NCI-H2107 (cell line): ENCODE measurements at regions not wholly inside any gene's neighbourhood (a gene's known extent, or its start where the extent isn't known, plus 50 kb on each side); places are given as distances from the start of the nearest gene placed in this dataset.
A peak's percentile ranks its signal among the peaks of the same experiment; 100 is the strongest.
"Not testable (repeated sequence)": the region's sequence is repeated elsewhere in the genome, so short reads cannot be mapped to it uniquely, and the experiment has no call there.

Experiments used
- DNase-seq: peaks from one replicate; lab custom pipeline; 2025; lab: John Stamatoyannopoulos, UW

GRCh38 chr4:85018983-85019382, 52.5 kb upstream of the WDFY3 start:
- DNase-seq, result no peak

- DNase-seq, result no peak
These were observed 52.9 kb upstream of the WDFY3 start for GRCh38 chr4:85019411-85019810.

DNA sequence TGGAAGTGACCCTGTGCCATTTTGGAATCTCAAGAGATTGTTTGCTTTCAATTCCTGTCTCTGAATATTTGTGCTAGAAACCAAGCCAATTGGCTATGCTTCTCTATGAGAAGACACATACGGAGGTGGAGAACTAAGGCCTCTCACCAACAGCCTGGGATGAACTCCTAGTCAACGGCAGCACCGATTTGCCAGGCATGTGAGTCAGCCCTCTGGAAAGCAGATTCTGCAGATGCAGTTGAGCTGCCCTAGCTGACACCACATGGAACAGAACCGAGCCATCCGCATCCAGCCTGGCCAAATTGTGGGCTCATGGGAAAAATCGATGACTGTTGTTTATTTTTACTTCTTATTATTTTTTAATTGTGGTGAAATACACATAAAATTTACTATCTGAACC, 58.2 kb upstream of the WDFY3 start:
- no peak for DNase-seq

GRCh38 chr4:85028910-85029309, 62.4 kb upstream of the WDFY3 start:
- DNase-seq, result no peak

DNA sequence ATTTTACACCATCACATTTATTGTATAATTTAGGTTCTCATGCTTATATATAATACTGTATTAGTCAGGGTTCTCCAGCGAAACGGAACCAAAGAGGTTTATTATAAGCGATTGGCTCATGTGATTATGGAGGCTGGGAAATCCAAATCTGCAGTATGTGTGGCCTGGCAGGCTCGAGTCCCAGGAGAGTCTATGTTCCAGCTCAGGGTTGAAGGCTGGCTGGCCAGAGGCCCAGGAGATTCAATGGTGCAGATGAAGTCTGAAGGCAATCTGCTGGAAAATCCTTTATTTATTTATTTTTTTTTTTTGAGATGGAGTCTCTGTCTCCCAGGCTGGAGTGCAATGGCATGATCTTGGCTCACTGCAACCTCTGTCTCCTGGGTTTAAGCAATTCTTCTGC, 63.0 kb upstream of the WDFY3 start:
- no peak for DNase-seq

- DNase-seq, result no peak
These were observed 63.7 kb upstream of the WDFY3 start for GRCh38 chr4:85030156-85030555.

GRCh38 chr4:85033838-85034237, 67.3 kb upstream of the WDFY3 start:
- DNase-seq, result not testable (repeated sequence)

DNA sequence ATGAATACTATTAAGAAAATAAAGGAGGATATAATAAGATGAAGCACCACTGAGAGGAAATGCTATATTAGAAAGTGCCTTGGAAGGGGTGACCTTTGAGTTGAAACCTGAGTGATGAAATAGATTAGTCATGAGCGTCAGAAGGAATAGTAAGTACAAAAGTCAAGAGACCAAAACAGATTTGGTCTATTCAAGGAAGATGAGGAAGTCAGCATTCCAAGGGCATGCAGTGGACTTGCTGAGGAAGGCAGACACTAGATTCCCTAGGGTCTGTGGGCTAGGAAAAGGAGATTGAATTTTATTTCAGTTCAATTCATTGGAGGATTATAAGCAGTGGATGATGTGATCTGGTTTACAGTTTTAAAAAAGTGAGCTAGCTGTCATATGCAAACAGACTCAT, 73.0 kb upstream of the WDFY3 start:
- no peak for DNase-seq

- not testable (repeated sequence) for DNase-seq
These were observed 77.5 kb upstream of the WDFY3 start for GRCh38 chr4:85043812-85044496.

- DNase-seq, result no peak
These were observed 84.2 kb upstream of the WDFY3 start for GRCh38 chr4:85050736-85051135.

GRCh38 chr4:85051526-85051925, 85.0 kb upstream of the WDFY3 start:
- no peak for DNase-seq

GRCh38 chr4:85054925-85055324, 88.4 kb upstream of the WDFY3 start:
- not testable (repeated sequence) for DNase-seq

GRCh38 chr4:85058551-85058950, 92.1 kb upstream of the WDFY3 start:
- DNase-seq, result no peak

DNA sequence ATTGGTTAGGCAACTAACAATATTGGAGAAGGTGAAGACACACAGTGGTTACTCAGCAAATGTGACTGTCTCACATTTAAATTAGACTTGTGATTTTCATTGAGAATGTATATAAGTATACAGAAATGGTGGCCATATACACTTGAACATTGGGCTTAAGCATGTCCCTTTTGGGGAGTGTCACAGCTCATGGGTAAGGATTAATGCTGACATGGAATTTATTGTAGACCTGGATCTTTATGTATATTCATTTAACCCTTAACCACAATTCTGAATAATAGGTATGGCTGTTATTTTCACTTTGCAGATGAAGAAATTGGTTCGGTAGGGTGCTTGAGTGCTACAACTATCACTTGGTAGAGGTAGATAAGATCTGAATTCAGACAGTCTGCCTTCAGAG, 95.5 kb upstream of the WDFY3 start:
- DNase-seq, result no peak

DNA sequence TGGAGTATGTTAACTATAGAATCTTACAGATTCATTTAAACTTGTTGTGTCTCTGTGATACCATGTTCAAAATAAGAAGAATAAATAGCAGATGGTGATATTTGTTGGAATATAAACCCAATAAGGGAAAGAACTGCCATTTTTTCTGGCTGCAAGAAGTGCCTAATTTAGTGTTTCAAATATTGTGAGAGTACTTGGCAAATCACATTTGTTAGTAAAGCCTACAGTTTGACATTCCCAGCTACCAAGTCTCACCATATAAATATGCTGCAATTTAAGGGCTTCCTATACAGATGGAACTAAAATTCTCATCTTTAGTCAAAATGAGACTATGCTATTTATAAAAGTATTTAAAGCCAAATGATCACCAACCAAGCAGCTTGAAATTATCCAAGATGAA, 96.0 kb upstream of the WDFY3 start:
- DNase-seq, result no peak

DNA sequence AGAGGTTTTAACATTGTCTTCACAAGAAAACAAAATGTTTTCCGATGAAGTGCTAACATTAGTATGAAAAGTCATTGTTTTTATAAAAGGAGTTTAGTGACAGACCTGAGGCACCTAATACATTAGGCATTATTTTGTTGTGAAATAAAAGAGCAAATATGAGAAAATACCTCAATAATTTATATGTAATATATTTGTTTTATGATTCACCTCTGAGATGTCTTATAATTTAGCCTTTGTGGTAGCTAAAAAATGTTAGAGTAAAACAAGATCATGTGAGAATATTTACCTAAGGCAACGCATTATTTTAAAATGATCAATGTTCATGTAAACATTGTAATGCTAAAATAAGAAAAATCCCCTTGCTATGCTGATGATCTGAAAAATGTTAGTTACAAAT, 100.9 kb upstream of the WDFY3 start:
- no peak for DNase-seq

- DNase-seq, result no peak
These were observed 111.5 kb upstream of the WDFY3 start for GRCh38 chr4:85078016-85078415.

GRCh38 chr4:85081196-85081595, 114.7 kb upstream of the WDFY3 start:
- no peak for DNase-seq

DNA sequence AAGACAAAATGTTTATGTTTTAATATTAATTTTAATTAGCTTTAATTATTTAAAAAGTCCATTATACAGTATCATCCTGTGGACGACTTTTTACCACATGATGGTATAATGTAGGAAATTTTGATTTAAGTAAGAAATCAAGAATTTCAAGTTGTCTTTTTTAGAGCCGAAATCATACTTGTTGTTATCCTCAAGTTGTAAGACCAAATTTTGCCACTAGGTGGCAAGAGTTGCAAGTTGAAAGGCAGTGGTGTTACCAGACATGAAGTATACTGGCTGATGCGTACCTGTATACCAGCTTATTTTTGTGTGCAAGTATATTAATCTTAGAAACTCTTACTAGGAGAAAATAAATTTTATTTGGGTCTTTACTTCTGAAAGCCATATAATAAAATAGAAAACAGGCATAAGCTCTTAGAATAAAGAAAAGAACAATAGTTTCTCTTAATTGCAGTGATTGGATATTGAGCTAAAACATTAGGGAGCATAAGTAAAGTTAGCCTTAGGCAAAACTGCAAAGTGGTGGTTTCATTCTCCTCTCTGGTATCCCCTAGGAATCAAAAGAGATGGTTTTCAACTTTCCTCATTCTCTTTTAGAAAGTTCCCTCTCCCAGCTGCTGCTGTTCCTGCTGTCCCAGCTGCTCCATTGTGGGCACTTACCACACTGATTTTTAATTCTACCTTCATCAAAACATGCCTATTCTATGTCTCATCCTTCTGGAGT, 118.0 kb upstream of the WDFY3 start:
- peak; percentile 20 for DNase-seq

DNA sequence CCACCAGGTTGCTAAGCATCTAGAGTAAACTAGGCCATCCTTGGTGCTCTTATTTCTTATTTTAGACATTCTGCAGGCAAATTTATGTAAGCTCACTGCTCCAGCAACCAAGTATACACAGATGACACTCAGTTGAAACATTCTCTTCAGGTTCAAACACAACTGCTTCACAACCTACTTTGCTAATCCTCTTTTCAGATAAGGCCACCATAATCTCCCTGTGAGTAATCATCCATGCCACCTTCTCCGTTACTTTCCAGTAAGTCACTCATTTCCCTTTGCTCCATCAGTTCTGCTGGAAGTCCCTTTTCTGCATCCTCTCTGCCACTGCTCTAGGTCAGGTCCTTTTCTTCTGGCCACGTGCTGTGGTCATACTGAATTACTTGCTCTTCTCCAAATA, 120.2 kb upstream of the WDFY3 start:
- DNase-seq, result no peak

GRCh38 chr4:85092536-85092935, 126.0 kb upstream of the WDFY3 start:
- no peak for DNase-seq

GRCh38 chr4:85092943-85093342, 126.5 kb upstream of the WDFY3 start:
- peak; percentile 7 for DNase-seq

DNA sequence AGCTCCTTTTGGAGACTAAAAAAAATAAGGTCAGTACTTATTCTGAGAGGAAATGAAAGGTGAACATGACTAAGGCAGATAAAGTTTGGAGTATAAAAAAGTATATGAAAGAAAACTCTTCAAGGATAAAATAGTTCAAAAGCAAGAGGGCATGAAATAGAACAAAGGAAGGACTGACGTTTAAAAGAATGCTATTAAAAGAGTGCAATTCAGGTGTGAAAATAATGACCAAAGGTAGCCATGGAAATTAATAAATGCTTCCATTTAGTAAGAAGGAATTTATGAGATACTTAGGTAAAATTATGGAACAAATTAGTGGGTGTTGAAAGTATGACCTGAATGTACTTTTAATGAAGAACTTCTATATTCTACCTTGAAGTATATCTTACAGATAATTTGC, 128.2 kb upstream of the WDFY3 start:
- no peak for DNase-seq

DNA sequence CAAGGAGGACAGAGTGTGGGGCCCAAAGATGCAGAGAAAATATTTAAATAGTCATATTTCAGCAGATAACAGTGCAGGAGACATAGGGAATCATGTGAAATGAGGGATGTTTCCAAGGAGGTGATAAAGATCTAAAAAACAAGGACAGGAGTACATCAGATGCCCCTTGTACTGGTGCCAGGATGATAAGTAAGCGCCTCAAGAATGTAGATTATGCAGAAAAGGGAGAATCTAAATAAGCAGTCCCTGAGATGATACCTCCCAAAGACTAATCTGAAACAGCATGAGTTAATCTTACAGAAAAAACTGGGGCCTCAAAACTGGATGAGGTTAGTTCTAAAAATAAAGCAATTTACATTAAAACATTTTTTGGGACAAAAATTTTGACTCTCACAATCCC, 136.1 kb upstream of the WDFY3 start:
- DNase-seq, result no peak
